ENCODE measurements at regions not wholly inside any gene's neighbourhood (a gene's known extent, or its start where the extent isn't known, plus 50 kb on each side); places are given as distances from the start of the nearest gene placed in this dataset.

DNA sequence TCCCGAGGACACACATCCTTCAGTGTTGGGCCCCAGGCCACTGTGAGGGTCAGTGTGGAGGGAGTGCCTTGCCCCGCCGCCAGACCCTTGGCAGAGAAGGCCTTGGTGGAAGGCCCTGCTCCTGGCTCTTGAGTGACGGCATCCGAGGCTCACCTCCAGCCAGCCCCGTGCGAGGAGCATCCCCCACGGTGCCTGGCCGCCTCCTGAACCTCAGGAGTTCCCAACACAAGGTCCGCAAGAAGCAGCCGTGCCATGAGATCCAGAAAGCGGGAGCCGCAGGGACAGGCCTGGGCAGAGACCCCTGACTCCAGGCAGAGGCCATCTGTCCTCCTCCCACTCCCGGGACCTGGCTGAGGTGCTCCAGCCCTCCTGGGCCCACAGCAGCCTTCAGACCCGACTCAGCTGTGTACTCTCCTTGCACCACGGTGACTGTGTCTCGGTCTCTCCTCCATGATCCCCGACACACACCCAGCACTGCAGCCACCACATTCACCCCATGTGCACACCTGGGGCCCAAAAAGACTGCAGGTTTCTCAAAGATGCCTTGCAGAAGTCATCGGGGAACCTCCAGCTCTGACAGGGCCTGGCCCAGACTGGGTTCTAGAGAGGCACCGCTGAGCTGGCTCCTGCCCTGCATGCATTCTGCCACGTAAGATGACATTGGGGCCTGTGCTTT lies 870.2 kb downstream of the BRD1 start:
- Histone ChIP-seq H3K36me3 (ENCODE audit: insufficient read depth, low read depth, low read length) (no peaks in the 10 kb centered on the region), H3K4me1 (ENCODE audit: insufficient read depth, low read length) (peaks cover 9% of the 10 kb centered on the region; the same call in 1 of the 2 replicates), H3K27me3 (ENCODE audit: insufficient read depth, low read length) (no peaks in the 10 kb centered on the region), H3K9me3 (ENCODE audit: insufficient read depth, low read depth, low read length) (no peaks in the 10 kb centered on the region), H3K4me3 (ENCODE audit: low read length) (no peak overlapping the region), H3K27ac (ENCODE audit: low read length) (no peak overlapping the region), H3K9ac (ENCODE audit: low read depth, low read length) (no peak overlapping the region)

GRCh38 chr22:48955351-48956311 lies 872.0 kb downstream of the BRD1 start:
- no peaks in the 10 kb centered on the region for H3K36me3 ChIP-seq (ENCODE audit: insufficient read depth, low read depth, low read length)
- H3K9me3 ChIP-seq (ENCODE audit: insufficient read depth, low read depth, low read length): no peaks in the 10 kb centered on the region
- H3K4me1 ChIP-seq (ENCODE audit: insufficient read depth, low read length): no peaks in the 10 kb centered on the region
- H3K9ac ChIP-seq (ENCODE audit: low read depth, low read length): no peak overlapping the region
- no peak overlapping the region for H3K27ac ChIP-seq (ENCODE audit: low read length)
- no peak overlapping the region for H3K4me3 ChIP-seq (ENCODE audit: low read length)
- no peaks in the 10 kb centered on the region for H3K27me3 ChIP-seq (ENCODE audit: insufficient read depth, low read length)

GRCh38 chr22:48954781-48955311 lies 872.8 kb downstream of the BRD1 start:
- Histone ChIP-seq H3K27me3 (ENCODE audit: insufficient read depth, low read length) (no peaks in the 10 kb centered on the region), H3K9ac (ENCODE audit: low read depth, low read length) (no peak overlapping the region), H3K27ac (ENCODE audit: low read length) (no peak overlapping the region), H3K9me3 (ENCODE audit: insufficient read depth, low read depth, low read length) (no peaks in the 10 kb centered on the region), H3K4me3 (ENCODE audit: low read length) (no peak overlapping the region), H3K4me1 (ENCODE audit: insufficient read depth, low read length) (no peaks in the 10 kb centered on the region), H3K36me3 (ENCODE audit: insufficient read depth, low read depth, low read length) (no peaks in the 10 kb centered on the region)

DNA sequence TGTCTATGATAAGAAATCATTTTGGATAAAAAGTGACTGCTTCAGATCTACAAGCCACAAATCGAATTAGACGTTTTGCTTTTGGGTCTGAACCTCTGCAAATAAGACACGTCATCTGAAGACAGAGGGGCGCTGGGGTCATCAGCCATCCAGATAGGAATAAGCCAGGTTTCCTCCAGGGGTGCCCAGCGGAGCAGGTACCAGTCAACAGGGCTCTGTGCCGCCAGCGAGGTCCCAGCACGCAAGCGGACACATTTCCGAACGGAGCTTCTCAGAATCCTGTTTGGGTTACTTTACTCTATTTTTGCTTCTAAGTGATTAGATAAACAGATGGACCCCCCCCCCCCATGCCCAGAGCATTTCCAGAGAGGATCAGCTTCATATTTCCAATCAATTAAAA lies 873.8 kb downstream of the BRD1 start:
- Histone ChIP-seq H3K9ac (ENCODE audit: low read depth, low read length) (no peak overlapping the region), H3K9me3 (ENCODE audit: insufficient read depth, low read depth, low read length) (no peaks in the 10 kb centered on the region), H3K4me3 (ENCODE audit: low read length) (no peak overlapping the region), H3K27ac (ENCODE audit: low read length) (no peak overlapping the region), H3K36me3 (ENCODE audit: insufficient read depth, low read depth, low read length) (no peaks in the 10 kb centered on the region), H3K27me3 (ENCODE audit: insufficient read depth, low read length) (no peaks in the 10 kb centered on the region), H3K4me1 (ENCODE audit: insufficient read depth, low read length) (no peaks in the 10 kb centered on the region)

DNA sequence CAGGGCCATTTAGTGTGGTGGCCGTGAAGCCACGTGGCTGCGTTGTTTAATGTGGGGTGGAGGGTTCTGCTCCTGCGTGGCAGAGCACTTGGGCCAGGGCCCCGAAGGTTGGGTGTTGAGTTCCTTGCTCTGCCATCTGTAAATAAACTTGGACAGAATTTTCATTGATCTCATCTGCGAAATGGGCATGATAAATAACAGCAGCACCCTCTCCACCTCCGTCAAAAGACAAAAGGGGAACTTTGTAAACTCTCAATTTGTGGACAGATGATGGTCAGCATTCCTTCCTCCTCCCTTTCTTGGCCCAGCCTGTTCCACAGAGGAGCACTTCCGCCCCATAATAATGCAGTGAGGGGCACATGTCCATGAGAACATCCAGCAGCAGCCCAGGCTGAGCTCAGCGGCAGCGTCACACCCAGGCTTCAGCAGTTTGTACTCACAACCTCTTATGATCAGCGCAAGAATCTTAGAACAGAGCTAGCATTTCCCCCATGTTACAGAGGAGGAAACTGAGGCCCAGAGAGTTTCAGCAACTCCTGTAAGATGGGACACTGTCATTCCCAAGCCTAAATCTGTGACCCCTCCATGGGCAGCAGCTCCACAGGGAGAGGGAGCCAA lies 874.5 kb downstream of the BRD1 start:
- H3K9me3 ChIP-seq (ENCODE audit: insufficient read depth, low read depth, low read length): no peaks in the 10 kb centered on the region
- no peaks in the 10 kb centered on the region for H3K27me3 ChIP-seq (ENCODE audit: insufficient read depth, low read length)
- no peaks in the 10 kb centered on the region for H3K4me1 ChIP-seq (ENCODE audit: insufficient read depth, low read length)
- no peaks in the 10 kb centered on the region for H3K36me3 ChIP-seq (ENCODE audit: insufficient read depth, low read depth, low read length)
- no peak overlapping the region for H3K27ac ChIP-seq (ENCODE audit: low read length)
- no peak overlapping the region for H3K9ac ChIP-seq (ENCODE audit: low read depth, low read length)
- no peak overlapping the region for H3K4me3 ChIP-seq (ENCODE audit: low read length)

- H3K9me3 ChIP-seq (ENCODE audit: insufficient read depth, low read depth, low read length): no peaks in the 10 kb centered on the region
- no peak overlapping the region for H3K27ac ChIP-seq (ENCODE audit: low read length)
- H3K9ac ChIP-seq (ENCODE audit: low read depth, low read length): no peak overlapping the region
- no peak overlapping the region for H3K4me3 ChIP-seq (ENCODE audit: low read length)
- H3K27me3 ChIP-seq (ENCODE audit: insufficient read depth, low read length): no peaks in the 10 kb centered on the region
- H3K36me3 ChIP-seq (ENCODE audit: insufficient read depth, low read depth, low read length): no peaks in the 10 kb centered on the region
- H3K4me1 ChIP-seq (ENCODE audit: insufficient read depth, low read length): no peaks in the 10 kb centered on the region
These were observed 875.2 kb downstream of the BRD1 start for GRCh38 chr22:48952256-48953102.

DNA sequence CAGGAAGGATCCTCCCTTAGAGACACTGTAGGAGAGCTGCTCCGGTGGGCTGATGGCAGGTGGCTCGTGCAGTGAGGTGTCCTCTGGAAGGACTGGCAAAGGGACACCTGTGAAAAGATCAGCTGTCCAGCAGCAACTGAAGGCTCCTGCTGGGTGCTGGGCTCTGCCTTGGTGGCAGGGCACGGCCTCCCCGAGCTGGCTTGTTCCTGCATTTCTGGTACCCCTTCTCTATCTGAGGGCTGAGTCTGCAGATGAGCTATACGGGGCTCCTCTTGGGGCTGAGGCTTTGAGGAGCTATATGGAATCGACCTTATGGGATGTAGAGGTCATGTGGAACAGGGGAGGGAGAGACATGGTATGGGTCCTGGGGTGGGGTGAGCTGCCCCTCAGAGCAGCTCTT lies 875.8 kb downstream of the BRD1 start:
- no peaks in the 10 kb centered on the region for H3K36me3 ChIP-seq (ENCODE audit: insufficient read depth, low read depth, low read length)
- no peaks in the 10 kb centered on the region for H3K9me3 ChIP-seq (ENCODE audit: insufficient read depth, low read depth, low read length)
- no peak overlapping the region for H3K4me3 ChIP-seq (ENCODE audit: low read length)
- H3K9ac ChIP-seq (ENCODE audit: low read depth, low read length): no peak overlapping the region
- H3K27ac ChIP-seq (ENCODE audit: low read length): no peak overlapping the region
- H3K27me3 ChIP-seq (ENCODE audit: insufficient read depth, low read length): no peaks in the 10 kb centered on the region
- no peaks in the 10 kb centered on the region for H3K4me1 ChIP-seq (ENCODE audit: insufficient read depth, low read length)

DNA sequence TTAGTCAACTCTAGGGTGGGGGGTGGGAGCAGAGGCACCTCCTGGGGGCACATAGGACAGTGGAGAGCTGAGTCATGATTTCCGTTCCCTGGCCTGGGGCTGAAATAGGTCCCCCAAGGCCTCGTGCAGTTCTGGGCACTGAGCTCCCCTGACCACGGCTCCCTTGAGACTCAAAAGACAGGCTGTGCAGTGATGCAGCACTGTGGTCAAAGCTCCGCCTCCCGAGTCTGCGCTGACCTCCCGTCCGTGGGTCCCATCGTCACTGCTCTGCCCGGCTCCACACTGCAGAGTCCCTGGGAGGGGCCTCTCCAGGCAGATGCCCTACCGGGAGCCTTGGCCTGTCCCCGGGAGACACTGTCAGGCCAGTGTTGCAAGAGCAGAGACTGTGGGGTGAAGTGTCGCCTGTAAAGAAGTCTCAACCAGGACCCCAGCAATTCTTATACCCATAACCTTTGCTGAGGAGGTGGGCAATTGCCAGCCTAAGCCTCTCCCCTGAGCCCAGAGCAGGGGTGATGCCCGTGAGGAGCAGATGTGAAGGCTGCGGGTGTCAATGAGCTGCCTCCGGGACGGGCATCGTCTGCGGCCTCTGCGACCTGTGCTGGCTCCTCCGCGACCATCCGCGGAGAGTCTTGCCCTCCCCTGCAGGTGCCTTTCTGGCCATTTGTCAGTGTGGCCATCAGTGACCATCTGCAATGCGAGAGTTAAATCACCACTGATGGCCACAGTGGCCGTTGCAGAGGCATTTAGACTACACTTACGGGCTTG lies 877.3 kb downstream of the BRD1 start:
- H3K4me1 ChIP-seq (ENCODE audit: insufficient read depth, low read length): no peaks in the 10 kb centered on the region
- no peak overlapping the region for H3K27ac ChIP-seq (ENCODE audit: low read length)
- H3K36me3 ChIP-seq (ENCODE audit: insufficient read depth, low read depth, low read length): no peaks in the 10 kb centered on the region
- H3K9me3 ChIP-seq (ENCODE audit: insufficient read depth, low read depth, low read length): no peaks in the 10 kb centered on the region
- H3K4me3 ChIP-seq (ENCODE audit: low read length): no peak overlapping the region
- no peak overlapping the region for H3K9ac ChIP-seq (ENCODE audit: low read depth, low read length)
- no peaks in the 10 kb centered on the region for H3K27me3 ChIP-seq (ENCODE audit: insufficient read depth, low read length)

- Histone ChIP-seq H3K4me3 (ENCODE audit: low read length) (no peak overlapping the region), H3K9ac (ENCODE audit: low read depth, low read length) (no peak overlapping the region), H3K27me3 (ENCODE audit: insufficient read depth, low read length) (no peaks in the 10 kb centered on the region), H3K27ac (ENCODE audit: low read length) (no peak overlapping the region), H3K36me3 (ENCODE audit: insufficient read depth, low read depth, low read length) (no peaks in the 10 kb centered on the region), H3K9me3 (ENCODE audit: insufficient read depth, low read depth, low read length) (no peaks in the 10 kb centered on the region), H3K4me1 (ENCODE audit: insufficient read depth, low read length) (no peaks in the 10 kb centered on the region)
These were observed 878.1 kb downstream of the BRD1 start for GRCh38 chr22:48949375-48950149.

GRCh38 chr22:48948575-48949170 lies 879.0 kb downstream of the BRD1 start:
- no peaks in the 10 kb centered on the region for H3K36me3 ChIP-seq (ENCODE audit: insufficient read depth, low read depth, low read length)
- no peaks in the 10 kb centered on the region for H3K9me3 ChIP-seq (ENCODE audit: insufficient read depth, low read depth, low read length)
- no peak overlapping the region for H3K4me3 ChIP-seq (ENCODE audit: low read length)
- H3K27ac ChIP-seq (ENCODE audit: low read length): no peak overlapping the region
- no peak overlapping the region for H3K9ac ChIP-seq (ENCODE audit: low read depth, low read length)
- H3K4me1 ChIP-seq (ENCODE audit: insufficient read depth, low read length): no peaks in the 10 kb centered on the region
- H3K27me3 ChIP-seq (ENCODE audit: insufficient read depth, low read length): no peaks in the 10 kb centered on the region

All from iPS-20b (cell line).